Stimulated activated CD4-positive, alpha-beta T cell treated with anti-CD3 and anti-CD28 coated beads, TNF-alpha, amount 100 ng/mL, for 48 hours (primary cell): ENCODE measurements at regions not wholly inside any gene's neighbourhood (a gene's known extent, or its start where the extent isn't known, plus 50 kb on each side); places are given as distances from the start of the nearest gene placed in this dataset.
"Not testable (repeated sequence)": the region's sequence is repeated elsewhere in the genome, so short reads cannot be mapped to it uniquely, and the experiment has no call there.

ENCODE experiments used
- DNase-seq, 3 donors: peaks; one replicate each; pipeline ENCODE4 v3.0.0-alpha.2; 2020; ENCODE audit warnings: low read depth in 3 of 3

GRCh38 chr21:34219334-34220060 lies 144.3 kb upstream of the KCNE2 start:
- no peak for DNase-seq

- no peak for DNase-seq
Observed at GRCh38 chr21:34220556-34221195, 143.1 kb upstream of the KCNE2 start.

- DNase-seq, result no peak
Observed at GRCh38 chr21:34221331-34222030, 142.3 kb upstream of the KCNE2 start.

GRCh38 chr21:34222031-34222335 lies 141.8 kb upstream of the KCNE2 start:
- DNase-seq, result no peak

- no peak for DNase-seq
Observed at GRCh38 chr21:34223376-34223775, 140.4 kb upstream of the KCNE2 start.

- DNase-seq, result no peak
Observed at GRCh38 chr21:34227386-34227852, 136.4 kb upstream of the KCNE2 start.

GRCh38 chr21:34228792-34229191 lies 135.0 kb upstream of the KCNE2 start:
- no peak for DNase-seq

GRCh38 chr21:34229353-34229752 lies 134.5 kb upstream of the KCNE2 start:
- no peak for DNase-seq

GRCh38 chr21:34233741-34234140 lies 130.1 kb upstream of the KCNE2 start:
- DNase-seq, result not testable (repeated sequence)

GRCh38 chr21:34235514-34235913 lies 128.3 kb upstream of the KCNE2 start:
- no peak for DNase-seq

- no peak for DNase-seq
Observed at GRCh38 chr21:34242973-34243372, 120.8 kb upstream of the KCNE2 start.

GRCh38 chr21:34243562-34243961 lies 120.2 kb upstream of the KCNE2 start:
- no peak for DNase-seq

- no peak for DNase-seq
Observed at GRCh38 chr21:34252751-34253150, 111.1 kb upstream of the KCNE2 start.

GRCh38 chr21:34255073-34255472 lies 108.7 kb upstream of the KCNE2 start:
- DNase-seq, result no peak

GRCh38 chr21:34260277-34261008 lies 103.4 kb upstream of the KCNE2 start:
- no peak for DNase-seq

- no peak for DNase-seq
Observed at GRCh38 chr21:34261841-34262468, 101.9 kb upstream of the KCNE2 start.

- no peak for DNase-seq
Observed at GRCh38 chr21:34262469-34262845, 101.3 kb upstream of the KCNE2 start.

- DNase-seq, result no peak
Observed at GRCh38 chr21:34263629-34264028, 100.2 kb upstream of the KCNE2 start.

GRCh38 chr21:34266351-34266750 lies 97.5 kb upstream of the KCNE2 start:
- DNase-seq, result no peak

- no peak for DNase-seq
Observed at GRCh38 chr21:34268493-34268892, 95.3 kb upstream of the KCNE2 start.

GRCh38 chr21:34270411-34270810 lies 93.4 kb upstream of the KCNE2 start:
- no peak for DNase-seq
